ENCODE measurements at regions not wholly inside any gene's neighbourhood (a gene's known extent, or its start where the extent isn't known, plus 50 kb on each side); places are given as distances from the start of the nearest gene placed in this dataset.

GRCh38 chr13:21759911-21760310 lies 89.0 kb downstream of the FGF9 start:
- POLR2A ChIA-PET = no interaction called here
- TF ChIP-seq POLR2AphosphoS5 (IDR thresholded peaks at IDR 0.05; ENCODE audit: insufficient read depth, low read depth, low read length) (no peak), GATA2 (IDR thresholded peaks at IDR 0.05; ENCODE audit: insufficient read depth, insufficient read length, low read depth, low read length) (no peak), MYC (IDR thresholded peaks at IDR 0.05; ENCODE audit: low read depth, low read length) (no peak), EZH2 (IDR thresholded peaks at IDR 0.05; ENCODE audit: borderline replicate concordance, low read depth, low read length, severe bottlenecking) (no peak), FOS (IDR thresholded peaks at IDR 0.05; ENCODE audit: borderline replicate concordance, insufficient read depth, low read length) (no peak), MAX (IDR thresholded peaks at IDR 0.05; ENCODE audit: insufficient read depth, insufficient read length) (no peak), CTCF (IDR thresholded peaks at IDR 0.05; ENCODE audit: extremely low read depth in 1 of 2, insufficient read depth in 1 of 2, low read depth in 1 of 2, low read length in 2 of 2) (no peak), POLR2A (IDR thresholded peaks at IDR 0.05; ENCODE audit: low read depth, low read length) (no peak), JUN (IDR thresholded peaks at IDR 0.05; ENCODE audit: borderline replicate concordance, insufficient read depth, insufficient read length, low read depth) (no peak)
- no peak overlapping the region for H3K27ac ChIP-seq (ENCODE audit: insufficient read depth, low read depth, low read length)
- H3K9me3 ChIP-seq (replicated peaks; ENCODE audit: control insufficient read depth, insufficient read depth, low read length) = peaks cover 8% of the 10 kb centered on the region
- no peak overlapping the region for H3K4me2 ChIP-seq (ENCODE audit: insufficient read depth, low read length)
- DNase-seq (ENCODE audit: low read depth, low spot score) (no peak), FAIRE-seq (no peak)
- no peaks in the 10 kb centered on the region for H3K4me1 ChIP-seq (ENCODE audit: control insufficient read depth, extremely low read depth, insufficient read depth, low read length)
- H3K9ac ChIP-seq (replicated peaks; ENCODE audit: extremely low read depth, insufficient read depth, low read length) = no peak overlapping the region
- no peaks in the 10 kb centered on the region for H3K27me3 ChIP-seq (ENCODE audit: control insufficient read depth in 2 of 2, insufficient read depth in 2 of 2, low read length in 2 of 2)
- H4K20me1 ChIP-seq (replicated peaks; ENCODE audit: control insufficient read depth, extremely low read depth, insufficient read depth, low read length) = no peaks in the 10 kb centered on the region
- no peaks in the 10 kb centered on the region for H3K79me2 ChIP-seq (ENCODE audit: control insufficient read depth, insufficient read depth, low read length)
- no peaks in the 10 kb centered on the region for H3K36me3 ChIP-seq (ENCODE audit: control insufficient read depth in 2 of 2, extremely low read depth in 1 of 2, insufficient read depth in 2 of 2, low read length in 2 of 2)
- BruUV-seq (replicated peaks) = no TSS peak
- CTCF ChIA-PET = no interaction called here
- dilution Hi-C loops (cut with MboI; ENCODE audit: extremely low pct_ligation_motif_present, low sequenced_read_pairs) = no loop called here
- no peak overlapping the region for H3K4me3 ChIP-seq (replicated peaks in 1 of 3; ENCODE audit: insufficient read depth in 1 of 3, low read depth in 1 of 3, low read length in 3 of 3)
- H3K9me1 ChIP-seq (replicated peaks; ENCODE audit: control insufficient read depth, extremely low read depth, insufficient read depth, low read length) = no peaks in the 10 kb centered on the region
- no peak overlapping the region for H2AFZ ChIP-seq (ENCODE audit: low read depth, low read length)
- intact Hi-C loops (cut with micrococcal nuclease) = no loop called here

All from endothelial cell of umbilical vein (primary cell).